HG03565 (cell line): ENCODE measurements at regions not wholly inside any gene's neighbourhood (a gene's known extent, or its start where the extent isn't known, plus 50 kb on each side); places are given as distances from the start of the nearest gene placed in this dataset.

ENCODE experiments used
- ATAC-seq: cut with Tn5 transposase; IDR thresholded peaks from one replicate; pipeline ENCODE4 v1.9.1; 2021; ENCODE audit warnings: mild to moderate bottlenecking, moderate library complexity; ENCODE audit not compliant: unreplicated experiment

GRCh38 chr4:117428536-117428935 is 343.2 kb upstream of the TRAM1L1 start:
- ATAC-seq, result no peak

GRCh38 chr4:117429061-117429460 is 343.7 kb upstream of the TRAM1L1 start:
- no peak for ATAC-seq

GRCh38 chr4:117429506-117429905 is 344.1 kb upstream of the TRAM1L1 start:
- ATAC-seq, result no peak

GRCh38 chr4:117434424-117434823 is 349.0 kb upstream of the TRAM1L1 start:
- ATAC-seq, result no peak

- ATAC-seq, result no peak
Measured at GRCh38 chr4:117447925-117448324, 362.5 kb upstream of the TRAM1L1 start.

GRCh38 chr4:117455088-117455487 is 369.7 kb upstream of the TRAM1L1 start:
- ATAC-seq, result no peak

GRCh38 chr4:117466388-117466787 is 381.0 kb upstream of the TRAM1L1 start:
- no peak for ATAC-seq

- no peak for ATAC-seq
Measured at GRCh38 chr4:117467404-117467803, 382.0 kb upstream of the TRAM1L1 start.

GRCh38 chr4:117474987-117475386 is 389.6 kb upstream of the TRAM1L1 start:
- ATAC-seq, result no peak

- ATAC-seq, result no peak
Measured at GRCh38 chr4:117477925-117478324, 392.5 kb upstream of the TRAM1L1 start.

- ATAC-seq, result no peak
Measured at GRCh38 chr4:117478702-117479101, 393.3 kb upstream of the TRAM1L1 start.

GRCh38 chr4:117479673-117480072 is 394.3 kb upstream of the TRAM1L1 start:
- ATAC-seq, result no peak

GRCh38 chr4:117481742-117482141 is 396.4 kb upstream of the TRAM1L1 start:
- no peak for ATAC-seq

- no peak for ATAC-seq
Measured at GRCh38 chr4:117488692-117489091, 403.3 kb upstream of the TRAM1L1 start.

GRCh38 chr4:117489107-117489506 is 403.7 kb upstream of the TRAM1L1 start:
- no peak for ATAC-seq

GRCh38 chr4:117491516-117491915 is 406.1 kb upstream of the TRAM1L1 start:
- no peak for ATAC-seq

- ATAC-seq, result no peak
Measured at GRCh38 chr4:117495802-117496201, 410.4 kb upstream of the TRAM1L1 start.

- ATAC-seq, result no peak
Measured at GRCh38 chr4:117512414-117512813, 427.0 kb upstream of the TRAM1L1 start.

GRCh38 chr4:117514391-117515175 is 429.2 kb upstream of the TRAM1L1 start:
- no peak for ATAC-seq

GRCh38 chr4:117515921-117516320 is 430.5 kb upstream of the TRAM1L1 start:
- ATAC-seq, result no peak

- ATAC-seq, result no peak
Measured at GRCh38 chr4:117527601-117528000, 442.2 kb upstream of the TRAM1L1 start.

GRCh38 chr4:117529401-117529800 is 444.0 kb upstream of the TRAM1L1 start:
- ATAC-seq, result no peak

GRCh38 chr4:117533501-117533900 is 448.1 kb upstream of the TRAM1L1 start:
- ATAC-seq, result no peak
